Body of pancreas (tissue), 4 donors: ENCODE measurements at regions not wholly inside any gene's neighbourhood (a gene's known extent, or its start where the extent isn't known, plus 50 kb on each side); places are given as distances from the start of the nearest gene placed in this dataset.

ENCODE experiments used
- CTCF ChIP-seq, 7 experiments: fragments of 450-650 bp in 4 of 7; fragments of 200-600 bp in 3 of 7; sonication (generic) in 3 of 7; IDR thresholded peaks; one replicate each; pipeline ENCODE4 v1.5.1; 2016 to 2019; ENCODE audit warnings: antibody characterized with exemption in 7 of 7
- POLR2A ChIP-seq, 3 donors: fragments of 450-650 bp; IDR thresholded peaks; one replicate each; pipeline ENCODE4 v1.6.1; 2016; ENCODE audit warnings: antibody characterized with exemption in 3 of 3, mild to moderate bottlenecking in 2 of 3

DNA sequence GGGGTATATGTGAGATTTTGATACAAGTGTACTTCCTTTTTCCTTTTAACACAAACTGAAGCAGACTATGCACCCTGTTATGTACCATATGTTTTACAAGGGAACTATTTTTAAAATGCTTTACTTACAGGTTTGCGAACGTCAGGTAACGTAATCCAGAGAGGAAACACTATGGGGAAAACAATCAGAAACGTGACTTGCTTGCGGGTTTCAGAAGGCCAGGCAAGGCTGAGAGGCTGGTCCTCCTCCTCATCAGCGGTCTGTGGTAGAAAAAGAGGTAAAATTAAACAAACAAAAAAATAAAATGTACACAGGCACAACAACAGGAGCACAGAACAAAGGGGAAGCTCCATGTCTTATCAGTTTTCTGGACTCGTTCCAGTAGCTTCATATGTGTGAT is 141.2 kb downstream of the ACER2 start:
- TF ChIP-seq POLR2A (IDR thresholded peaks at IDR 0.05) (no peak), CTCF (IDR thresholded peaks at IDR 0.05) (no peak)
